Type B pancreatic cell (in vitro differentiated cells): ENCODE measurements at regions not wholly inside any gene's neighbourhood (a gene's known extent, or its start where the extent isn't known, plus 50 kb on each side); places are given as distances from the start of the nearest gene placed in this dataset.

Experiments used
- DNase-seq: peaks from one replicate; pipeline ENCODE4 v3.0.0; 2021; ENCODE audit warnings: mixed read lengths; ENCODE audit not compliant: unreplicated experiment; ENCODE audit errors: extremely low spot score
- H3K27ac Mint-ChIP-seq: 2 replicates; pipeline ENCODE4 v1.8.0; 2021; ENCODE audit warnings: mild to moderate bottlenecking, mixed read lengths
- H3K27me3 Mint-ChIP-seq: 2 replicates; pipeline ENCODE4 v1.8.0; 2021; ENCODE audit warnings: mixed read lengths
- H3K36me3 Mint-ChIP-seq: 2 replicates; pipeline ENCODE4 v1.8.0; 2021; ENCODE audit warnings: mixed read lengths
- H3K4me1 Mint-ChIP-seq: one replicate; pipeline ENCODE4 v1.8.0; 2021; ENCODE audit warnings: mixed read lengths; ENCODE audit not compliant: unreplicated experiment
- H3K4me3 Mint-ChIP-seq: 2 replicates; pipeline ENCODE4 v1.8.0; 2021; ENCODE audit warnings: mild to moderate bottlenecking, mixed read lengths
- H3K9me3 Mint-ChIP-seq: 2 replicates; pipeline ENCODE4 v1.8.0; 2021; ENCODE audit warnings: mixed read lengths
- CTCF ChIP-seq: fragments of 200-600 bp; sonication (generic); conservative IDR thresholded peaks from 2 replicates; pipeline ENCODE4 v1.5.0; 2021; ENCODE audit warnings: antibody characterized with exemption, mild to moderate bottlenecking

GRCh38 chr6:115323001-115323400 is 737.7 kb downstream of the FRK start:
- no peak for DNase-seq
- Mint-ChIP-seq H3K36me3 (no peaks in the 10 kb centered on the region), H3K9me3 (no peaks in the 10 kb centered on the region), H3K27ac (no peak overlapping the region), H3K4me3 (no peak overlapping the region), H3K4me1 (peaks cover 8% of the 10 kb centered on the region), H3K27me3 (no peaks in the 10 kb centered on the region)
- no peak for TF ChIP-seq CTCF

- Mint-ChIP-seq H3K4me3 (no peak overlapping the region), H3K27me3 (no peaks in the 10 kb centered on the region)
- TF ChIP-seq CTCF: no peak
Observed at GRCh38 chr6:115319823-115320222, 740.9 kb downstream of the FRK start.

GRCh38 chr6:115310156-115310555 is 750.5 kb downstream of the FRK start:
- H3K27ac Mint-ChIP-seq: no peak overlapping the region

More at GRCh38 chr6:115319823-115320222, 740.9 kb downstream of the FRK start:
- no peaks in the 10 kb centered on the region for H3K9me3 Mint-ChIP-seq
- no peaks in the 10 kb centered on the region for H3K36me3 Mint-ChIP-seq
- H3K4me1 Mint-ChIP-seq: peaks cover 14% of the 10 kb centered on the region
- DNase-seq: no peak
- no peak overlapping the region for H3K27ac Mint-ChIP-seq

GRCh38 chr6:115302731-115303130 is 758.0 kb downstream of the FRK start:
- Mint-ChIP-seq H3K4me1 (no peaks in the 10 kb centered on the region), H3K9me3 (peaks cover 5% of the 10 kb centered on the region), H3K27ac (no peak overlapping the region), H3K4me3 (no peak overlapping the region), H3K27me3 (no peaks in the 10 kb centered on the region), H3K36me3 (no peaks in the 10 kb centered on the region)
- no peak for TF ChIP-seq CTCF
- no peak for DNase-seq

More at GRCh38 chr6:115310156-115310555, 750.5 kb downstream of the FRK start:
- no peaks in the 10 kb centered on the region for H3K36me3 Mint-ChIP-seq
- H3K27me3 Mint-ChIP-seq: no peaks in the 10 kb centered on the region
- TF ChIP-seq CTCF: no peak
- H3K9me3 Mint-ChIP-seq: peaks cover 9% of the 10 kb centered on the region
- no peak for DNase-seq
- H3K4me1 Mint-ChIP-seq: no peaks in the 10 kb centered on the region
- no peak overlapping the region for H3K4me3 Mint-ChIP-seq

GRCh38 chr6:115287467-115287866 is 773.2 kb downstream of the FRK start:
- H3K36me3 Mint-ChIP-seq: no peaks in the 10 kb centered on the region
- DNase-seq: no peak
- H3K27ac Mint-ChIP-seq: no peak overlapping the region
- H3K4me3 Mint-ChIP-seq: no peak overlapping the region
- TF ChIP-seq CTCF: no peak
- no peaks in the 10 kb centered on the region for H3K9me3 Mint-ChIP-seq
- no peaks in the 10 kb centered on the region for H3K4me1 Mint-ChIP-seq
- no peaks in the 10 kb centered on the region for H3K27me3 Mint-ChIP-seq
